ENCODE measurements at regions not wholly inside any gene's neighbourhood (a gene's known extent, or its start where the extent isn't known, plus 50 kb on each side); places are given as distances from the start of the nearest gene placed in this dataset.

- H2AK5ac ChIP-seq (ENCODE audit: low read depth, low read length): no peak overlapping the region
- H3K79me1 ChIP-seq (ENCODE audit: low read depth, low read length): no peaks in the 10 kb centered on the region
- no peak overlapping the region for H3K27ac ChIP-seq (ENCODE audit: low read depth, low read length)
- H4K8ac ChIP-seq (ENCODE audit: extremely low read depth, insufficient read depth, low read length): no peak overlapping the region
- 84% methylated on average over 4 of the region's 4 CpGs; no CpG with 5 or more reads in 1 of the 2 experiments for WGBS, 2 experiments (ENCODE audit: extremely low coverage in 1 of 2, insufficient coverage in 1 of 2, insufficient read length in 1 of 2, insufficient replicate concordance in 2 of 2, low coverage in 1 of 2, low lambda C conversion rate in 2 of 2, missing lambda C conversion rate in 1 of 2)
- no peak overlapping the region for H4K91ac ChIP-seq (replicated peaks; ENCODE audit: insufficient read length, low read length)
- no peaks in the 10 kb centered on the region for H3K4me1 ChIP-seq (replicated peaks in 1 of 4; ENCODE audit: control insufficient read depth in 3 of 4, insufficient read depth in 4 of 4, low read length in 3 of 4)
- POLR2A ChIA-PET (ENCODE audit: partially characterized antibody): no interaction called here
- H4K20me1 ChIP-seq (replicated peaks in 1 of 2; ENCODE audit: control insufficient read depth in 1 of 2, insufficient read depth in 2 of 2, low read length in 2 of 2): no peaks in the 10 kb centered on the region
- no peak overlapping the region for H2AFZ ChIP-seq (ENCODE audit: low read length)
- no peak overlapping the region for H3K4me2 ChIP-seq (ENCODE audit: insufficient read depth in 1 of 2, low read depth in 2 of 2, low read length in 2 of 2)
- no peak overlapping the region for H2BK15ac ChIP-seq (ENCODE audit: low read length)
- no peaks in the 10 kb centered on the region for H3K9me3 ChIP-seq (ENCODE audit: insufficient read depth in 2 of 2, low read depth in 1 of 2, low read length in 1 of 2)
- no peak overlapping the region for H3K23ac ChIP-seq (ENCODE audit: insufficient read length)
- H3K4me3 ChIP-seq (ENCODE audit: extremely low read depth in 1 of 4, insufficient read depth in 2 of 4, low read depth in 3 of 4, low read length in 4 of 4): no peak overlapping the region
- no peak overlapping the region for H4K5ac ChIP-seq (ENCODE audit: insufficient read length, low read depth, low read length)
- H2BK20ac ChIP-seq (ENCODE audit: low read length): no peak overlapping the region
- DNase-seq (ENCODE audit: low read depth in 1 of 2, low spot score in 2 of 2) (no peak), FAIRE-seq (no peak)
- H3K56ac ChIP-seq (replicated peaks; ENCODE audit: insufficient read length, low read depth, low read length): no peak overlapping the region
- H3K9ac ChIP-seq (replicated peaks in 1 of 4; ENCODE audit: extremely low read depth in 1 of 4, low read depth in 3 of 4, low read length in 3 of 4): no peak overlapping the region
- no peaks in the 10 kb centered on the region for H3K79me2 ChIP-seq (ENCODE audit: control insufficient read depth in 1 of 2, insufficient read depth in 2 of 2, low read length in 2 of 2)
- H3K18ac ChIP-seq (ENCODE audit: extremely low read depth, low read length): no peak overlapping the region
- no peaks in the 10 kb centered on the region for H3K27me3 ChIP-seq (replicated peaks in 1 of 4; ENCODE audit: control insufficient read depth in 3 of 4, extremely low read depth in 1 of 4, insufficient read depth in 3 of 4, low read length in 3 of 4)
- H2BK120ac ChIP-seq (replicated peaks; ENCODE audit: low read depth, low read length): no peak overlapping the region
- H3K14ac ChIP-seq (ENCODE audit: insufficient read length): no peak overlapping the region
- H2BK5ac ChIP-seq (ENCODE audit: low read depth, low read length): no peak overlapping the region
- CTCF ChIA-PET (ENCODE audit: partially characterized antibody): no interaction called here
- no peaks in the 10 kb centered on the region for H3K23me2 ChIP-seq (ENCODE audit: low read depth, low read length)
- no peak overlapping the region for H3K4ac ChIP-seq (replicated peaks; ENCODE audit: insufficient read length, low read depth, low read length)
- no peak overlapping the region for H2BK12ac ChIP-seq (ENCODE audit: low read depth, low read length)
- no peaks in the 10 kb centered on the region for H3K36me3 ChIP-seq (ENCODE audit: control insufficient read depth in 2 of 4, insufficient read depth in 4 of 4, low read length in 3 of 4)
- no peak for TF ChIP-seq CHD2 (IDR thresholded peaks at IDR 0.05; ENCODE audit: low read length)
- TF ChIP-seq YY1 (IDR thresholded peaks at IDR 0.05; ENCODE audit: low read depth, low read length): no peak
- no peak for TF ChIP-seq KDM4A (IDR thresholded peaks at IDR 0.05; ENCODE audit: low read depth, low read length, severe bottlenecking)
- no peak for TF ChIP-seq FOSL1 (IDR thresholded peaks at IDR 0.05; ENCODE audit: insufficient read depth, low read depth, low read length)
- no peak for TF ChIP-seq SIN3A (conservative IDR thresholded peaks at IDR 0.05 in 1 of 2, IDR thresholded peaks at IDR 0.05 in 1 of 2; ENCODE audit: low read depth in 1 of 2, low read length in 2 of 2)
- no peak for TF ChIP-seq SAP30 (IDR thresholded peaks at IDR 0.05; ENCODE audit: insufficient read depth, insufficient replicate concordance, low read length)
- TF ChIP-seq RNF2 (IDR thresholded peaks at IDR 0.05; ENCODE audit: borderline replicate concordance, low read depth, low read length, missing control alignments, poor library complexity, severe bottlenecking): no peak
- TF ChIP-seq CREB1 (IDR thresholded peaks at IDR 0.05): no peak
These were observed 189.2 kb upstream of the GLI3 start for GRCh38 chr7:42426163-42426562.

Measured in H1 (cell line).